GM18511 (cell line): ENCODE measurements at regions not wholly inside any gene's neighbourhood (a gene's known extent, or its start where the extent isn't known, plus 50 kb on each side); places are given as distances from the start of the nearest gene placed in this dataset.
A peak's percentile ranks its signal among the peaks of the same experiment; 100 is the strongest.

Source experiments
- ATAC-seq: cut with Tn5 transposase; IDR thresholded peaks from one replicate; pipeline ENCODE4 v1.9.1; 2021; ENCODE audit warnings: mild to moderate bottlenecking, moderate library complexity; ENCODE audit not compliant: unreplicated experiment

GRCh38 chr18:68435581-68435980, 279.3 kb downstream of the TMX3 start:
- ATAC-seq: no peak

DNA sequence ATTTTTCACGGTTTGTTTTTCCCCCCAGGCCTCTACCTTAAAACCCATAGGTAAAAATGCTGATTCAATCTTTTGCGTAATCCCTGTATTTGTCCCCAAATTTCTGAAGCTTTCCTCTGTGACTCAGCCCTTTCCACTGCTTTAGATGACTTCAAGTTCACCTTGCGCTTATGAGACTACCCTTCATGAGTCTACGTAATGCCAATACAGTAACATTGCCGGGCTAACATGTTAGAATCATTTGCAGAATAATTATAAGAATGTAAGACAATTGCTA, 283.0 kb downstream of the TMX3 start:
- no peak for ATAC-seq

DNA sequence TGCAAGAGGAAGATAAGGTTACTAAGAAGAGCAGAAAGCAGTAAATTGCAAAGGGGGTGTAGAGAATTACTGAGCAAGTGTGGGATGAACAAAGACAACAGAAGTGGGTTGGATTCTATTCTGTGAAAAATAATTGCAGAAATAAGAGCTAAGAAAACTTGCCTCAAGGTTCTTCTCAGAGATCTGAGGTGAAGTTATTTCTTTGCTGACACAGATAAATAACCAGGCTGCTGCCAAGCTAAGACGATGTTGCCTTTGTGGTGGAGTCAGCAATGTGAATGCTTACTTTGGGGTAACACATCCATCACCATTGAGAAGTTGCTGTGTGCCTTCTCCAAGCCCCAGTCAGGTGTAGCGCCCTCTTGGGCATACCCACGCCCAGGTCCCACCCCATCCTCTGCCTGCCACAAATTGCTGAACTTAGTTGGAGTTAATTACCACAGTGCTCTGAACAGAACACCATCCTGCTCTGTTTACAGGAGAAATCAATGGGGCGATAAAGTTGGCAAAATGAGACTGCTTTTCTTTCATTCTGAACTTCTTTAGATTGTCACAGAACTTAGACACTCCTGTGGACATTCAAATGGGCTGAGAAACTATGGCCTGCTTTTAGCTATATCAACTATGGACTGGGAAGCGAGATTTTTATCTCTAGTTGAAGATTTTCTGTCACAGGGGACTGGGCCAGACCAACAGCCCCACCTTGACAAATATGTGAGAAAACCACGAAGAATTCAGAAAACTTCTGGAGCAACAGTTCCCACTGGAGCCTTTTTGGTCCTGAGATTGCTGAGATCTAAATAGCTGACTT, 283.6 kb downstream of the TMX3 start:
- ATAC-seq: no peak

DNA sequence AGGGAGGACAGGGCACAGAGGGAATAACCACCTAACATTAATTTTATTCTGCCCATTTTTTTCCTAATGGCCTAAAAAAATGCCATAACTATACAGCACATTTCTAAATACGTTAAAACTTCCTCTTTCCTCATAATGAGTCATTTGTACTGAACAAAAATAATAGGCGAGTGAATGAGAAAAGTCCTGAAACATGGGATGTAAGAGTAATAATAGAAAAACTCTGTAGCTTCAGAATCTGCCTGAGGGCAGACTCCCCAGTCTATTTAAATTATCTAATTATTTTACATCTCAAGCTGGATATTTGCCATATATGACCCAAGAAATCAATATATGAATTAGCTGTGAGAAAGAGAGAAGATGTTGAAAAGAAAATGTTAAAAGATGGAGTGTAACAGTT, 285.1 kb downstream of the TMX3 start:
- no peak for ATAC-seq

DNA sequence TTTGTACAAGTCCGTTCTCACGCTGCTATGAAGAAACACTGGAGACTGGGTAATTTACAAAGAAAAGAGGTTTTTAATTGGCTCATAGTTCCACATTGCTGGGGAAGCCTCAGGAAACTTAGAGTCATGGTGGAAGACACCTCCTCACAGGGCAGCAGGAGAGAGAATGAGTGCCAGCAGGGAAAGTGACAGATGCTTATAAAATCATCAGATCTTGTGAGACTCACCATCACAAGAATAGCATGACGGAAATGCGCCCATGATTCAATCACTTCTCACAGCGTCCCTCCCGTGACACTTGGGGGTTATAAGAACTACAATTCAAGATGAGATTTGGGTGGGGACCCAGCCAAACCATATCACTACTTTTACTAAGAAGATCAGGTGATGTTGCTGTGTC, 285.8 kb downstream of the TMX3 start:
- ATAC-seq: no peak

DNA sequence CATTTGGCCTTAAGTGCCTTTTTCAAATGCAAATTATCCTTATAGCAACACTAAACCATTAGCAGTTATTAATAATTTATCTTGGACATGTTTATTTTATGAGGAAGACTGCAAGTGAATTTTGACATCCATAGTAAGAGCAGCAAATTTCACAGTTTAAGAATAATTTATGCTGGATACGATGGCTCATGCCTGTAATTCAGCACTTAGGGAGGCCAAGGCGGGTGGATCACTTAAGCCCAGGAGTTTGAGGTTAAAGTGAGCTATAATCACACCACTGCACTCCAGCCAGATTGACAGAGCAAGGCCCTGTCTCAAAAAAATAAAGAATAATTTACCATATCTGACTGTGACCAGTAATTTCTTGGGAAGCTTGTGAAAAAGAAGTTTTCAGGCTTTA, 286.2 kb downstream of the TMX3 start:
- no peak for ATAC-seq

DNA sequence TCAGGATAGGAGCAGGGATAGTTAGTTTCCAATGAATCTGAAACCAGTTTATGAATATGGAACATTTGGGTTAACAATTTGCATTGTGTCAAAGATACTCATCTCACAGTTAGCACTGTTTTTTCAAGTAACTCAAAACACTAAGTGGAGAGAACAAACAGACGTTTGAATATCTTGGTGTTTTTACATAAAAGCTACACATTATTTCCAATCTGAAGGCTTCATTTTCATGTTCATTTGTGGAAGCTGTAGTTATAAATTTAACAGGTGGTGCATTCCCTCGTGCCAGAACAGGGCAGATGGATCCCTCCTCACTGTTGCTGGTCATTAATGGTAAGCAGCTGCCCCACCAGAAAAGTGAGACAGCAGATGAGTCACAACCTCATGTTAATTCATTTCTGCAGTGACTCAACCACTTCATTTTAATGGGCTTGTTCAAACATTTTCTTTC, 286.9 kb downstream of the TMX3 start:
- peak; percentile 55 for ATAC-seq

DNA sequence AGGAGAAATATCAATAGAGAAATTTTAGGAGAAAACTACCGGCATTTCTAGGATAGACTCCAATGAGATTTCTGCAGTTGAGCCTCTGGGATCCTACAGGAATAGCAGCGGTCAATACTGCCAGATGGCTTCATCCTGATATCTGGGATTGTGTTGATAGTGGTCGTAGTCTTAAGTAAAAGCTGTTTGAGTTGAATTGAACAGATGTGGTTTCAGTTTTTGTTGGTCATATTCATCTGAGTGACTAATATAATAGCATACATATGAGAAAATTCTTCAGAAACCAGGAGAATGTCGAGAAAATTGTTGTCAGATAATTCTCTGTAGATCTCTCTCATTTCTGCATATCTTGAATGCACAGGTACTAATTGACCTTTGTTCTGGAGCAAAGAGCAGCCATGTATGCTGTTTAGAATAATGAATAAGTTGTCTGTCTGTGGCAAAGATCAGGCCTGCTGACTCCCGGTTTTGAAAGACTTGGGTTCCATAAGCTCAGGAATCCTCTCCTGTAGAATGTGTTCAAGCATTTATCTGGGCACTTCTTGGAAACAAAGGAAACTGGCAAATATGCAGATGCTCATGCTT, 288.1 kb downstream of the TMX3 start:
- no peak for ATAC-seq

GRCh38 chr18:68418881-68419280, 296.0 kb downstream of the TMX3 start:
- no peak for ATAC-seq

DNA sequence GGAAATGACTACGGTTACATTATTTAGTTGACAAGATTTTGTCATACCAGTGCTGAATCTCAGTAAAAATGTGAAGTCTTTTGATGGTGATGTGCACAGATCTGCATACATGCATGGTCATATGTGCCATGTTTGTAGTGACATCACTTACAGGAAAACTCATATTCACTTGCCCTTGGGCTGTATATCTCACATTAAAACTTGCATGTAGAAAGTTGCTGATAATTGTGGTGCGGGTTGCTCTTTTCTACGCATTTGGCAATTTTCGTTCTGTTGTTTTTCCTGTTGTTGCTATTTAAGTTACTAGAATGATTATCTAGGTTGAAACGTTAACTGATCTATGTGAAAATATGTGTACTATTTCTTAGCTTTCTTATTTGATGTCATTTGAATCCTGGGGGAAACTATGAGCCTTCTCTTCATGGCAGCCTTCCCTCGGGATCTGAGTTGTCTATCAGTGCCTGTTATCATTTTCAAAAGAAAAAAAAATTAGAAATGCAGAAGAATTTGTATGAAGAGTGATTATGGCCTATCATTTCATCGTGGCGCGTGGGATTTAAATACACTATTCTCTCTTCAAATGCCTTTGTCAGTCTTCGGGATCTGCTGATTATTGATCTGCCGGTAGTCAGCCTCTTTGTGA, 296.6 kb downstream of the TMX3 start:
- no peak for ATAC-seq

- no peak for ATAC-seq
Observed at GRCh38 chr18:68417826-68418225, 297.1 kb downstream of the TMX3 start.

GRCh38 chr18:68417166-68417799, 297.6 kb downstream of the TMX3 start:
- no peak for ATAC-seq

GRCh38 chr18:68414407-68414806, 300.5 kb downstream of the TMX3 start:
- no peak for ATAC-seq

DNA sequence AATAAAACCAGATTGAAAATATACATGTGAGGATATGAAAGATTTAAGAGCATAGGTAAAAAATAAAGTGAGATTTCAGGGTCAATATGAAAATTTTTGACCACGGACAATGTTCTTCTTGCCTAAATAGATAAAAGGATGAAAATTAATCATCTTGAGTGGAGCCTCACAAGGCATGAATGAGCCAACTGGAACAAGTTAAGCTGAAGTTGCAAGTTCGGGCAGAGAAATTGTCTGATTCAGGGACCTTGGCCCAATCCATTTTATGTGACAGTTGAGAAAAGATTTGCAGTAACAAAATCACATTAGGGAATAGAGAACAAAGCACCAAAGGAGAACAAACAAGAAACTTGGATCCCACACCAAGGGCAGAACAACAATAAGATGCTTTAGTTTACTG, 305.3 kb downstream of the TMX3 start:
- ATAC-seq: no peak

DNA sequence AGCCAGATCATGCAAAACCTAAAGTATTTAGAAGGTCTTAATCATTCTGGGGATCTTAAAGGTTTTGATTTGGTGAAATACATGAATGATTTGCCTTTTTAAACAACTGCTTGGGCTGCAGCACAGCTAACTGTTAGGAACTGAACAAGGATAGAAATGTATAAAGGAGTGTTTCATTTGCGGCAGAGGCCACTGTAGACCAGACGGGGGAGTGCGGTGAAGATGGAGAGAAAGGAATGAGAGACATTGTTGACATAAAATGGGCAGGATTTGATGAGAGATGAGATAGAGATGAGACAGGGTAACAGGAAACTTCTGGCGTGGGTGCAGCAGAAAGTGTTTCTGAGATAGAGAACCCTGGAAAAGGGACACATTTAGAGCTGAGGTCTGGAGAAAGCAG, 308.1 kb downstream of the TMX3 start:
- no peak for ATAC-seq

DNA sequence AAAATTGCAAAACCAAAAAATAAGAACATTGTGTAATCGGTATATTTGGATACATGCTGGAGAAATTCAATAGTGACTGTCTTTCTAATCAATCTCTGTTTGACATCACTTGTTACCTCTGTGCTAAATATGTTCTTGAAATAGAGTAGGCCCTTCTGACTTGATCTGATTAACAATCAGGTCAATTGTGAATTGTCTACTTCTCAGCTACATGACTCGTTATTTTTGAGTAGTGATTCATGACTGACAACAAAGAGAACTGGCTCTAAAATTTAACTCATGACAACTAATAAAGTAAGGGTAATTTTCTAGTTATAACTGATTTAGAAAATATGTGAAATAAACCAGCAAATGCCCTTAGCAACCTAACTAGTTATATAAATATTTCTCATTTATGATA, 312.1 kb downstream of the TMX3 start:
- ATAC-seq: no peak

GRCh38 chr18:68400889-68401288, 314.0 kb downstream of the TMX3 start:
- no peak for ATAC-seq

DNA sequence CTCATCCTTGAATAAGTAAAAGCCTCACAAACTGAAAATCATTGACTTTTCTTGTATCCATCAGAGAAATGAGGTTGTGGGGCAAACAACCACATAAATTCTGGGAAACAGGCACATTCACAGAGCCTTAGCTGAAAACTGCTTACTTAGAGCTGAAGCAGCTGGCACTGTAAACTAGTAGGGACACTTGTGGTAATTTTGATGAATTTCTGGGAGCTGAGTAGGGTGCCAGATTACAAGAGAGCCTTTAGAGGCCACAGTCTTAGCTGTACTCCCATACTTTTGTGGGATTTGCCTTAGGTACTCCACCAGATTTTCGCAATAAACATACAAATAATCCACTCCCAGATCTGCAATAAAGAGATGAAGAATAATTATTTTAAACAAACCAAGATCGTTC, 315.2 kb downstream of the TMX3 start:
- ATAC-seq: no peak

GRCh38 chr18:68397241-68398035, 317.5 kb downstream of the TMX3 start:
- ATAC-seq: no peak

DNA sequence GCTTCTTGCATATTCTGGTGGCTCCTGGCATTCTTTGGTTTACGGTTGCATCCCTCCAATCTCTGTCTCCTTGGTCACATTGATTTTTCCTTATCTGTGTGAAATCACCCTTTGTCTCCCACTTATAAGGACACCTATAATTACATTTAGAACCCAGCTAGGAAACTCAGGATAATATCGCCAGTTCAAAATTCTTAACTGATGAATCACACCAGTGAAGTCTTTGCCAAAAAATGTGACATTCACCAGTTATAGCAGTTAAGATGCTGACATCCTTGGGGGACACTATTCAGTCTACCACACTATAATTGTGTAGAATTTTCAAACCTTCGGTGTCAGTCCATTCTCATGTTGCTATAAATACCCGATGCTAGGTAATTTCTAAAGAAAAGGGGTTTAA, 320.2 kb downstream of the TMX3 start:
- no peak for ATAC-seq

GRCh38 chr18:68391801-68392200, 323.1 kb downstream of the TMX3 start:
- ATAC-seq: no peak
